ENCODE measurements at regions not wholly inside any gene's neighbourhood (a gene's known extent, or its start where the extent isn't known, plus 50 kb on each side); places are given as distances from the start of the nearest gene placed in this dataset.

DNA sequence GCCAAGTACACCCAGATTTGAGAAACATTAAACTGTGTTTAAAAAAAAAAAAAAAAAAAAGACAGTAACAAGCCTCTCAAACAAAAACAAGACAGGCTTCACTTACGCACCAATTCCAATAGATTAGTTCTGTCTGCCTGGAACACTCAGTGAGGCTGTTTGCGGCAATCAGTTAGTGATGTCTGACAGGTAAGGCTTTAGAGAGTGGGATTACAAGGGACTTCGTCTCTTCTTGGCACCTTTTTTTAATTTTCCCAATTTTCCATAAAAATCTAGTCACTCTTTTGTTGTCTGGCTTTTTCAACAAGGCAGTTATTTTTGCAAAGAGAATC lies 79.6 kb downstream of the NCOR2 start:
- Histone ChIP-seq H3K27me3 (ENCODE audit: control insufficient read depth, low read length) (no peaks in the 10 kb centered on the region), H3F3A (ENCODE audit: control insufficient read depth, insufficient read depth) (no peaks in the 10 kb centered on the region), H3K4me1 (ENCODE audit: control insufficient read depth, low read length) (peaks cover 13% of the 10 kb centered on the region), H3K4me2 (ENCODE audit: low read length) (no peak overlapping the region), H3K4me3 (ENCODE audit: low read length) (no peak overlapping the region), H3K79me2 (ENCODE audit: control insufficient read depth, low read length) (no peaks in the 10 kb centered on the region; the same call in 1 of the 2 replicates), H3K9me3 (ENCODE audit: control insufficient read depth, insufficient read depth, low read length) (no peaks in the 10 kb centered on the region), H4K20me1 (ENCODE audit: control insufficient read depth, insufficient read depth, low read depth, low read length) (0 out of 2 replicates have a peak, but pooled peaks cover 7% of the 10 kb centered on the region), H3K9me2 (replicated peaks; ENCODE audit: control insufficient read depth, low read length) (no peaks in the 10 kb centered on the region), H3K36me3 (ENCODE audit: control insufficient read depth, low read length) (peaks cover 21% of the 10 kb centered on the region), H3K27ac (ENCODE audit: low read depth, low read length) (no peak overlapping the region)
- TF ChIP-seq CTCF (IDR thresholded peaks at IDR 0.05; ENCODE audit: low read depth, low read length, poor library complexity, severe bottlenecking) = no peak
- TF ChIP-seq EZH2phosphoT487 (IDR thresholded peaks at IDR 0.05; ENCODE audit: borderline replicate concordance, low read length) = no peak

- peaks cover 13% of the 10 kb centered on the region for H3K4me1 ChIP-seq (ENCODE audit: control insufficient read depth, low read length)
- H3K9me3 ChIP-seq (ENCODE audit: control insufficient read depth, insufficient read depth, low read length) = no peaks in the 10 kb centered on the region
- H3K9me2 ChIP-seq (replicated peaks; ENCODE audit: control insufficient read depth, low read length) = no peaks in the 10 kb centered on the region
- TF ChIP-seq EZH2phosphoT487 (IDR thresholded peaks at IDR 0.05; ENCODE audit: borderline replicate concordance, low read length) = no peak
- TF ChIP-seq CTCF (IDR thresholded peaks at IDR 0.05; ENCODE audit: low read depth, low read length, poor library complexity, severe bottlenecking) = no peak
- no peaks in the 10 kb centered on the region for H3F3A ChIP-seq (ENCODE audit: control insufficient read depth, insufficient read depth)
- H3K36me3 ChIP-seq (ENCODE audit: control insufficient read depth, low read length) = peaks cover 20% of the 10 kb centered on the region
- no peak overlapping the region for H3K4me2 ChIP-seq (ENCODE audit: low read length)
- H3K4me3 ChIP-seq (ENCODE audit: low read length) = no peak overlapping the region
- no peaks in the 10 kb centered on the region for H3K79me2 ChIP-seq (ENCODE audit: control insufficient read depth, low read length)
- H3K27me3 ChIP-seq (ENCODE audit: control insufficient read depth, low read length) = no peaks in the 10 kb centered on the region
- 0 out of 2 replicates have a peak, but pooled peaks cover 7% of the 10 kb centered on the region for H4K20me1 ChIP-seq (ENCODE audit: control insufficient read depth, insufficient read depth, low read depth, low read length)
- H3K27ac ChIP-seq (ENCODE audit: low read depth, low read length) = no peak overlapping the region
These were observed 80.2 kb downstream of the NCOR2 start for GRCh38 chr12:124487066-124487833.

- peaks cover 18% of the 10 kb centered on the region for H3K36me3 ChIP-seq (ENCODE audit: control insufficient read depth, low read length)
- H3K4me1 ChIP-seq (ENCODE audit: control insufficient read depth, low read length) = peaks cover 13% of the 10 kb centered on the region
- TF ChIP-seq CTCF (IDR thresholded peaks at IDR 0.05; ENCODE audit: low read depth, low read length, poor library complexity, severe bottlenecking) = no peak
- no peak for TF ChIP-seq EZH2phosphoT487 (IDR thresholded peaks at IDR 0.05; ENCODE audit: borderline replicate concordance, low read length)
- no peak overlapping the region for H3K4me3 ChIP-seq (ENCODE audit: low read length)
- H3K9me2 ChIP-seq (replicated peaks; ENCODE audit: control insufficient read depth, low read length) = no peaks in the 10 kb centered on the region
- 0 out of 2 replicates have a peak, but pooled peaks cover 7% of the 10 kb centered on the region for H4K20me1 ChIP-seq (ENCODE audit: control insufficient read depth, insufficient read depth, low read depth, low read length)
- H3K9me3 ChIP-seq (ENCODE audit: control insufficient read depth, insufficient read depth, low read length) = no peaks in the 10 kb centered on the region
- H3F3A ChIP-seq (ENCODE audit: control insufficient read depth, insufficient read depth) = no peaks in the 10 kb centered on the region
- H3K79me2 ChIP-seq (ENCODE audit: control insufficient read depth, low read length) = no peaks in the 10 kb centered on the region
- H3K4me2 ChIP-seq (ENCODE audit: low read length) = no peak overlapping the region
- H3K27me3 ChIP-seq (ENCODE audit: control insufficient read depth, low read length) = no peaks in the 10 kb centered on the region
- H3K27ac ChIP-seq (ENCODE audit: low read depth, low read length) = no peak overlapping the region
These were observed 81.0 kb downstream of the NCOR2 start for GRCh38 chr12:124486346-124486963.
